CD14-positive monocyte (primary cell): ENCODE measurements at regions not wholly inside any gene's neighbourhood (a gene's known extent, or its start where the extent isn't known, plus 50 kb on each side); places are given as distances from the start of the nearest gene placed in this dataset.

Experiments used
- DNase-seq, 3 donors: peaks; one replicate each; pipeline ENCODE4 v3.0.0-alpha.2; 2011 to 2022
- H2AFZ ChIP-seq: 2 replicates; pipeline ENCODE4 v1.6.0; 2012; ENCODE audit warnings: mild to moderate bottlenecking, low read depth, low read length, inconsistent platforms; ENCODE audit not compliant: insufficient read depth, poor library complexity, severe bottlenecking
- H3K27ac ChIP-seq, 2 donors: 1 replicate in 1 of 2; 2 replicates in 1 of 2; pipeline ENCODE4 v1.5.1; 2012 to 2013; ENCODE audit warnings: low read length in 2 of 2, control low read depth in 1 of 2, inconsistent platforms in 1 of 2, low read depth in 1 of 2, mild to moderate bottlenecking in 1 of 2
- H3K27me3 ChIP-seq, 2 donors: one replicate each; pipeline versions ENCODE4 v1.6.0 to v1.6.1; 2011 to 2013; ENCODE audit warnings: low read length in 2 of 2; ENCODE audit not compliant: control insufficient read depth in 2 of 2, insufficient read depth in 2 of 2
- H3K36me3 ChIP-seq, 2 donors: replicated peaks in 1 of 2; 1 replicate in 1 of 2; 2 replicates in 1 of 2; pipeline versions ENCODE4 v1.5.1 to v1.6.1; 2012 to 2013; ENCODE audit warnings: low read length in 2 of 2, control low read depth in 1 of 2, inconsistent platforms in 1 of 2, mild to moderate bottlenecking in 1 of 2; ENCODE audit not compliant: insufficient read depth in 2 of 2, control insufficient read depth in 1 of 2
- H3K4me1 ChIP-seq, 2 donors: 1 replicate in 1 of 2; 2 replicates in 1 of 2; pipeline versions ENCODE4 v1.5.1 to v1.6.1; 2012 to 2013; ENCODE audit warnings: low read length in 2 of 2, control low read depth in 1 of 2, inconsistent platforms in 1 of 2, mild to moderate bottlenecking in 1 of 2, moderate library complexity in 1 of 2; ENCODE audit not compliant: insufficient read depth in 2 of 2, control insufficient read depth in 1 of 2
- H3K4me2 ChIP-seq: replicated peaks from 2 replicates; pipeline ENCODE3; 2012; ENCODE audit warnings: low read length, moderate library complexity, mild to moderate bottlenecking; ENCODE audit not compliant: poor library complexity, severe bottlenecking; ENCODE audit errors: extremely low read depth
- H3K4me3 ChIP-seq, 3 experiments: fragments of 200-600 bp in 1 of 3; sonication (generic) in 1 of 3; replicated peaks in 1 of 3; 1 replicate in 2 of 3; 2 replicates in 1 of 3; pipeline ENCODE4 v1.5.1; 2011 to 2013; ENCODE audit warnings: low read length in 3 of 3, mild to moderate bottlenecking in 3 of 3, control low read depth in 2 of 3, low read depth in 2 of 3, inconsistent platforms in 1 of 3, moderate library complexity in 1 of 3
- H3K79me2 ChIP-seq: 2 replicates; pipeline ENCODE4 v1.6.0; 2012; ENCODE audit warnings: mild to moderate bottlenecking, control low read depth, inconsistent platforms, low read length, moderate library complexity; ENCODE audit not compliant: insufficient read depth
- H3K9ac ChIP-seq: 2 replicates; pipeline ENCODE4 v1.6.0; 2017; ENCODE audit warnings: low read length, mild to moderate bottlenecking; ENCODE audit not compliant: insufficient read depth, poor library complexity, severe bottlenecking
- H3K9me3 ChIP-seq, 2 donors: replicated peaks in 1 of 2; 1 replicate in 1 of 2; 2 replicates in 1 of 2; pipeline versions ENCODE4 v1.5.1 to v1.6.1; 2012 to 2013; ENCODE audit warnings: low read length in 2 of 2, control low read depth in 1 of 2; ENCODE audit not compliant: control insufficient read depth in 1 of 2, insufficient read depth in 1 of 2
- H4K20me1 ChIP-seq: 2 replicates; pipeline ENCODE4 v1.6.0; 2012; ENCODE audit warnings: mild to moderate bottlenecking, low read length, control low read depth, moderate library complexity; ENCODE audit not compliant: insufficient read depth
- H3K27ac Mint-ChIP-seq, 7 donors: one replicate each; pipeline ENCODE4 v1.8.0; 2020; ENCODE audit warnings: mild to moderate bottlenecking in 7 of 7, mixed read lengths in 7 of 7, moderate library complexity in 6 of 7, inconsistent platforms in 2 of 7
- H3K27me3 Mint-ChIP-seq, 3 donors: one replicate each; pipeline ENCODE4 v1.8.0; 2021 to 2022; ENCODE audit warnings: low read depth in 3 of 3, mild to moderate bottlenecking in 3 of 3, mixed read lengths in 3 of 3, moderate library complexity in 3 of 3, inconsistent platforms in 1 of 3
- H3K36me3 Mint-ChIP-seq, 2 donors: one replicate each; pipeline ENCODE4 v1.8.0; 2020; ENCODE audit warnings: mixed read lengths in 2 of 2, inconsistent platforms in 1 of 2, mild to moderate bottlenecking in 1 of 2
- H3K4me1 Mint-ChIP-seq: one replicate; pipeline ENCODE4 v1.8.0; 2020; ENCODE audit warnings: mild to moderate bottlenecking, mixed read lengths
- H3K4me3 Mint-ChIP-seq, 2 donors: one replicate each; pipeline ENCODE4 v1.8.0; 2020; ENCODE audit warnings: mild to moderate bottlenecking in 2 of 2, mixed read lengths in 2 of 2, moderate library complexity in 1 of 2
- H3K9me3 Mint-ChIP-seq, 7 donors: one replicate each; pipeline ENCODE4 v1.8.0; 2020 to 2022; ENCODE audit warnings: mixed read lengths in 7 of 7, mild to moderate bottlenecking in 6 of 7, moderate library complexity in 6 of 7, inconsistent platforms in 2 of 7
- CTCF ChIP-seq: fragments of 200-600 bp; IDR thresholded peaks from one replicate; pipeline ENCODE4 v1.8.0; 2022; ENCODE audit warnings: antibody characterized with exemption, mild to moderate bottlenecking
- WGBS: methylation state at CpG from one replicate; pipeline ENCODE4 v1.1.5; 2013; ENCODE audit warnings: missing lambda C conversion rate; ENCODE audit not compliant: insufficient coverage; 5-methylcytosine and 5-hydroxymethylcytosine counted together
- intact Hi-C, 2 donors: fragments of 100-400 bp; cut with micrococcal nuclease; formaldehyde crosslinking; loops; one replicate each; pipeline versions ENCODE4 v1.15.0 to v1.15.1; 2023

- Histone ChIP-seq H3K27me3 (no peaks in the 10 kb centered on the region), H3K36me3 (no peaks in the 10 kb centered on the region), H3K9me3 (no peaks in the 10 kb centered on the region), H3K79me2 (no peaks in the 10 kb centered on the region), H3K9ac (no peak overlapping the region), H4K20me1 (no peaks in the 10 kb centered on the region), H3K4me1 (no peaks in the 10 kb centered on the region), H2AFZ (no peak overlapping the region), H3K4me2 (no peak overlapping the region), H3K27ac (no peak overlapping the region), H3K4me3 (no peak overlapping the region)
- H3K27me3 Mint-ChIP-seq: peaks cover 0 to 2% (median 0%) of the 10 kb centered on the region in 3 donors
- no peak overlapping the region for H3K27ac Mint-ChIP-seq
- peaks cover 0 to 9% (median 3%) of the 10 kb centered on the region in 7 donors for H3K9me3 Mint-ChIP-seq
- H3K36me3 Mint-ChIP-seq: no peaks in the 10 kb centered on the region
- intact Hi-C loops: no loop called here
- WGBS: 91% methylated on average over 1 of the region's 1 CpG
- H3K4me1 Mint-ChIP-seq: no peaks in the 10 kb centered on the region
- no peak for DNase-seq
- H3K4me3 Mint-ChIP-seq: no peak overlapping the region
- no peak for TF ChIP-seq CTCF
These were observed 451.6 kb downstream of the TMEM114 start for GRCh38 chr16:8138666-8139065.

GRCh38 chr16:8137606-8138005 lies 452.7 kb downstream of the TMEM114 start:
- Mint-ChIP-seq H3K4me1 (no peaks in the 10 kb centered on the region), H3K27ac (no peak overlapping the region), H3K9me3 (peaks cover 0 to 9% (median 3%) of the 10 kb centered on the region in 7 donors), H3K4me3 (no peak overlapping the region), H3K36me3 (no peaks in the 10 kb centered on the region), H3K27me3 (peaks cover 0 to 2% (median 0%) of the 10 kb centered on the region in 3 donors)
- WGBS: 80% methylated on average over 1 of the region's 8 CpGs
- no peaks in the 10 kb centered on the region for H3K27me3 ChIP-seq
- no peaks in the 10 kb centered on the region for H4K20me1 ChIP-seq
- H2AFZ ChIP-seq: no peak overlapping the region
- no peaks in the 10 kb centered on the region for H3K9me3 ChIP-seq
- no peak for TF ChIP-seq CTCF
- intact Hi-C loops: no loop called here
- no peaks in the 10 kb centered on the region for H3K79me2 ChIP-seq
- no peak for DNase-seq
- H3K27ac ChIP-seq: no peak overlapping the region
- no peak overlapping the region for H3K4me3 ChIP-seq
- H3K4me1 ChIP-seq: no peaks in the 10 kb centered on the region
- H3K9ac ChIP-seq: no peak overlapping the region
- H3K36me3 ChIP-seq: no peaks in the 10 kb centered on the region
- no peak overlapping the region for H3K4me2 ChIP-seq
